Hepatic stellate cell (primary cell): ENCODE measurements at regions not wholly inside any gene's neighbourhood (a gene's known extent, or its start where the extent isn't known, plus 50 kb on each side); places are given as distances from the start of the nearest gene placed in this dataset.

Experiments
- DNase-seq: peaks from one replicate; pipeline ENCODE4 v3.0.0; 2011; ENCODE audit warnings: low spot score

DNA sequence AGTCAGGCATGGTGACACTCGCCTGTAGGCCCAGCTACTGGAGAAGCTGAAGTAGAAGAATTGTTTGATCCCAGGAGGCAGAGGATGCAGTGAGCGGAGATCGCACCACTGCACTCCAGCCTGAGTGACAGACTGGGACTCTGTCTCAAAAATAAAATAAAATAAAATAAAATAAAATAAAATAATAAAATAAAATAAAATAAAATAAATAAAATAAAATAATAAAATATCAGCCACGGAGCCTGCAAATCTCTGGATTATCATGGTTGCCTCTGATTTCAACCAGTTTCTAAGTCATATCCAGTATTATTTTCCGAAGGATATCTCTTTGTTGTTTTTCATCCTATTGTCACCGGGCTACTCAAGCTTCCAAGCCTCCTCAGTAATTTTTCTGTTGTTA, 51.7 kb upstream of the FZD8 start:
- no peak for DNase-seq
